ENCODE measurements at regions not wholly inside any gene's neighbourhood (a gene's known extent, or its start where the extent isn't known, plus 50 kb on each side); places are given as distances from the start of the nearest gene placed in this dataset.

DNA sequence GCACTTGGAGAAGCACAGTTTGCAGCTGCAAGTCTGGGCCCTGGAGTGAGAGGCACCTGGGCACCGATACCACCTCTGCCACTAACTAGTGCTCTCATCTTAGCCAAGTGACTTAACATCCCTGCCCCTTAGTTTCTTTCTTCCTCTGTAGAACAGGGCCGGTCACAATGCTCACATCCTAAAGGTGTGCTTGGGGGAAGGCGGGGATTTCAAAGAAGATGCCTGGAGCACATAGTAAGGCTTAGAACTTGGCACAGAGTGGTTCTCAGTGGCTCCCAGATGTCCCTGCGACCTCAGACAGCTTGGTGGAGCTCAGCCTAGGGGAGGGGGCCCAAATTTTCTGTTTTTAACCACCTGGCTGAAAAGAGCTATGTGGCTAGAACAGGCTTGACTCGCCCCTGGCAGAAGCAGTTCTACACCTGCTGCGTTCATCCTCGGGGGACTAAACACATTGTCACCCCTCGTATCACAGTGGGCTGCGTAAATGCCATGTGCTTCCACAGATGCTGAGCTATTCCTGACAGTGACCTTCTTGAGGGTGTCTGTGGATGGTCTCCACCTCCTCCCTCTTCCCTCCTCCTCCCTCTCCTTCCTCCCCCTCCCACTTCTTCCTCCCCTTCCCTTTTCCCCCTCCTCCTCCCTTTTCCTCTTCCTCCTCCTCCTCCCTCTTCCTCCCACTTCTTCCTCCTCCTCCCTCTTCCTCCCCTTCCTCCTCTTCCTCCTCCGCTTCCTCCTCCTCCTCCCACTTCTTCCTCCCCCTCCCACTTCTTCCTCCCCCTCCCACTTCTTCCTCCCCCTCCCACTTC is 112.1 kb downstream of the PHETA1 start:
- Histone ChIP-seq H3K4me2 (ENCODE audit: low read length) (no peak overlapping the region), H3K79me2 (ENCODE audit: control insufficient read depth, low read length) (no peaks in the 10 kb centered on the region), H3K4me3 (ENCODE audit: low read length) (no peak overlapping the region), H3K27ac (ENCODE audit: low read depth, low read length) (no peak overlapping the region), H3K4me1 (ENCODE audit: control insufficient read depth, low read length) (no peaks in the 10 kb centered on the region), H4K20me1 (ENCODE audit: control insufficient read depth, insufficient read depth, low read depth, low read length) (no peaks in the 10 kb centered on the region), H3K9me2 (replicated peaks; ENCODE audit: control insufficient read depth, low read length) (no peaks in the 10 kb centered on the region), H3K9me3 (ENCODE audit: control insufficient read depth, insufficient read depth, low read length) (no peaks in the 10 kb centered on the region), H3K27me3 (ENCODE audit: control insufficient read depth, low read length) (no peaks in the 10 kb centered on the region), H3K36me3 (ENCODE audit: control insufficient read depth, low read length) (no peaks in the 10 kb centered on the region), H3F3A (ENCODE audit: control insufficient read depth, insufficient read depth) (no peaks in the 10 kb centered on the region)
- TF ChIP-seq CTCF (IDR thresholded peaks at IDR 0.05; ENCODE audit: low read depth, low read length, poor library complexity, severe bottlenecking) (no peak), EZH2phosphoT487 (IDR thresholded peaks at IDR 0.05; ENCODE audit: borderline replicate concordance, low read length) (no peak)

- no peaks in the 10 kb centered on the region for H3K4me1 ChIP-seq (ENCODE audit: control insufficient read depth, low read length)
- no peaks in the 10 kb centered on the region for H3K36me3 ChIP-seq (ENCODE audit: control insufficient read depth, low read length)
- no peaks in the 10 kb centered on the region for H3K27me3 ChIP-seq (ENCODE audit: control insufficient read depth, low read length)
- H3K4me3 ChIP-seq (ENCODE audit: low read length) = no peak overlapping the region
- TF ChIP-seq CTCF (IDR thresholded peaks at IDR 0.05; ENCODE audit: low read depth, low read length, poor library complexity, severe bottlenecking) (no peak), EZH2phosphoT487 (IDR thresholded peaks at IDR 0.05; ENCODE audit: borderline replicate concordance, low read length) (no peak)
- H3F3A ChIP-seq (ENCODE audit: control insufficient read depth, insufficient read depth) = no peaks in the 10 kb centered on the region
- no peaks in the 10 kb centered on the region for H4K20me1 ChIP-seq (ENCODE audit: control insufficient read depth, insufficient read depth, low read depth, low read length)
- H3K9me2 ChIP-seq (replicated peaks; ENCODE audit: control insufficient read depth, low read length) = no peaks in the 10 kb centered on the region
- H3K27ac ChIP-seq (ENCODE audit: low read depth, low read length) = no peak overlapping the region
- H3K9me3 ChIP-seq (ENCODE audit: control insufficient read depth, insufficient read depth, low read length) = no peaks in the 10 kb centered on the region
- no peaks in the 10 kb centered on the region for H3K79me2 ChIP-seq (ENCODE audit: control insufficient read depth, low read length)
- H3K4me2 ChIP-seq (ENCODE audit: low read length) = no peak overlapping the region
These were observed 113.6 kb downstream of the PHETA1 start for GRCh38 chr12:111255261-111255660.

DNA sequence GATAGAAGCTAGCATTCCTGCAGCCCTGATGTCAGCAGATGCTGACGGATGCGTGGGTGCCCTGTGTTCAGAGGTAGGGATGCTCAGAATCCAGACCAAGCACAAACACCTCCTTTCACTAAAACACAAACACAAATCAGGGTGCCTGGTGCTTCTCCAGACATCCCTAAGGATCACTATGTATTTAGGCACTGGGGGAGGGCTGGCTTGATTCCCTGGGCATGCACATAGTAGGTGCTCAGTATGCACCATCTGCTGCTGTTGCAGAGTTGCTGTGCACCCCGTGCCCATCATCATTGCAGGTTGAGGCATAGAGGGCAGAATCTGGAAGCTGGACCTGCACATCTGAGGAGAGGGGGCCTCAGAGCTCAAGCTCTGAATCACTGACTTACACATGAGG is 114.8 kb downstream of the PHETA1 start:
- Histone ChIP-seq H3K4me2 (ENCODE audit: low read length) (no peak overlapping the region), H3K27ac (ENCODE audit: low read depth, low read length) (no peak overlapping the region), H3K36me3 (ENCODE audit: control insufficient read depth, low read length) (no peaks in the 10 kb centered on the region)

More for the DNA sequence above, 114.8 kb downstream of the PHETA1 start:
- no peaks in the 10 kb centered on the region for H3K4me1 ChIP-seq (ENCODE audit: control insufficient read depth, low read length)
- H3K9me3 ChIP-seq (ENCODE audit: control insufficient read depth, insufficient read depth, low read length) = no peaks in the 10 kb centered on the region
- H3K79me2 ChIP-seq (ENCODE audit: control insufficient read depth, low read length) = no peaks in the 10 kb centered on the region
- H3F3A ChIP-seq (ENCODE audit: control insufficient read depth, insufficient read depth) = no peaks in the 10 kb centered on the region
- H3K9me2 ChIP-seq (replicated peaks; ENCODE audit: control insufficient read depth, low read length) = no peaks in the 10 kb centered on the region
- H3K27me3 ChIP-seq (ENCODE audit: control insufficient read depth, low read length) = no peaks in the 10 kb centered on the region
- H4K20me1 ChIP-seq (ENCODE audit: control insufficient read depth, insufficient read depth, low read depth, low read length) = no peaks in the 10 kb centered on the region
- TF ChIP-seq CTCF (IDR thresholded peaks at IDR 0.05; ENCODE audit: low read depth, low read length, poor library complexity, severe bottlenecking) = no peak
- TF ChIP-seq EZH2phosphoT487 (IDR thresholded peaks at IDR 0.05; ENCODE audit: borderline replicate concordance, low read length) = no peak
- H3K4me3 ChIP-seq (ENCODE audit: low read length) = no peak overlapping the region
